Dedifferentiated amniotic fluid mesenchymal stem cell (primary cell): ENCODE measurements at regions not wholly inside any gene's neighbourhood (a gene's known extent, or its start where the extent isn't known, plus 50 kb on each side); places are given as distances from the start of the nearest gene placed in this dataset.
"Not testable (repeated sequence)": the region's sequence is repeated elsewhere in the genome, so short reads cannot be mapped to it uniquely, and the experiment has no call there.

Source experiments
- DNase-seq: peaks from one replicate; pipeline ENCODE4 v3.0.0-alpha.2; 2016; ENCODE audit errors: extremely low spot score

- DNase-seq = no peak
Observed at GRCh38 chr16:54879681-54880080, 51.0 kb upstream of the IRX5 start.

- DNase-seq = no peak
Observed at GRCh38 chr16:54878301-54878700, 52.4 kb upstream of the IRX5 start.

- no peak for DNase-seq
Observed at GRCh38 chr16:54875443-54875842, 55.2 kb upstream of the IRX5 start.

- not testable (repeated sequence) for DNase-seq
Observed at GRCh38 chr16:54873716-54874373, 56.8 kb upstream of the IRX5 start.

GRCh38 chr16:54873071-54873470 lies 57.6 kb upstream of the IRX5 start:
- DNase-seq = no peak

GRCh38 chr16:54870151-54870550 lies 60.5 kb upstream of the IRX5 start:
- no peak for DNase-seq

- DNase-seq = no peak
Observed at GRCh38 chr16:54867302-54867832, 63.3 kb upstream of the IRX5 start.

GRCh38 chr16:54862529-54862928 lies 68.1 kb upstream of the IRX5 start:
- no peak for DNase-seq

GRCh38 chr16:54856871-54857270 lies 73.8 kb upstream of the IRX5 start:
- DNase-seq = no peak

GRCh38 chr16:54847609-54848008 lies 83.1 kb upstream of the IRX5 start:
- no peak for DNase-seq

GRCh38 chr16:54847207-54847606 lies 83.5 kb upstream of the IRX5 start:
- no peak for DNase-seq

GRCh38 chr16:54846766-54847165 lies 83.9 kb upstream of the IRX5 start:
- no peak for DNase-seq

GRCh38 chr16:54843424-54843750 lies 87.3 kb upstream of the IRX5 start:
- DNase-seq = no peak

GRCh38 chr16:54842743-54843423 lies 87.8 kb upstream of the IRX5 start:
- no peak for DNase-seq

GRCh38 chr16:54829691-54830090 lies 101.0 kb upstream of the IRX5 start:
- DNase-seq = no peak

- no peak for DNase-seq
Observed at GRCh38 chr16:54822892-54823291, 107.8 kb upstream of the IRX5 start.

- no peak for DNase-seq
Observed at GRCh38 chr16:54822492-54822891, 108.2 kb upstream of the IRX5 start.

GRCh38 chr16:54821731-54822130 lies 108.9 kb upstream of the IRX5 start:
- no peak for DNase-seq

GRCh38 chr16:54817940-54818574 lies 112.6 kb upstream of the IRX5 start:
- no peak for DNase-seq

GRCh38 chr16:54817432-54817831 lies 113.2 kb upstream of the IRX5 start:
- no peak for DNase-seq

GRCh38 chr16:54816471-54816870 lies 114.2 kb upstream of the IRX5 start:
- DNase-seq = no peak

- DNase-seq = no peak
Observed at GRCh38 chr16:54815177-54815576, 115.5 kb upstream of the IRX5 start.

- DNase-seq = no peak
Observed at GRCh38 chr16:54813778-54814177, 116.9 kb upstream of the IRX5 start.
